ENCODE measurements at regions not wholly inside any gene's neighbourhood (a gene's known extent, or its start where the extent isn't known, plus 50 kb on each side); places are given as distances from the start of the nearest gene placed in this dataset.

- TF ChIP-seq MAZ (IDR thresholded peaks at IDR 0.05; ENCODE audit: borderline replicate concordance, low read depth, low read length): no peak
- TF ChIP-seq MXI1 (IDR thresholded peaks at IDR 0.05; ENCODE audit: borderline replicate concordance, low read depth, low read length): no peak
- no peak for TF ChIP-seq CTCF (conservative IDR thresholded peaks at IDR 0.05; ENCODE audit: low read depth, low read length)
Measured at GRCh38 chr2:21591926-21592325, 468.2 kb downstream of the TDRD15 start.

Measured in IMR-90 (cell line).